Karpas-422 (cell line): ENCODE measurements at regions not wholly inside any gene's neighbourhood (a gene's known extent, or its start where the extent isn't known, plus 50 kb on each side); places are given as distances from the start of the nearest gene placed in this dataset.
"Not testable (repeated sequence)": the region's sequence is repeated elsewhere in the genome, so short reads cannot be mapped to it uniquely, and the experiment has no call there.

ENCODE experiments used
- DNase-seq: peaks from one replicate; pipeline ENCODE4 v3.0.0-alpha.2; 2015
- H2AFZ ChIP-seq: fragments of 200-600 bp; sonication (generic); 2 replicates; pipeline ENCODE4 v1.6.1; 2014; ENCODE audit warnings: antibody characterized with exemption, low read length, mixed read lengths
- H3K27ac ChIP-seq: fragments of 200-600 bp; sonication (generic); 2 replicates; pipeline ENCODE4 v1.5.1; 2014; ENCODE audit warnings: mild to moderate bottlenecking, low read length, moderate library complexity
- H3K27me3 ChIP-seq: fragments of 200-600 bp; sonication (generic); 2 replicates; pipeline ENCODE4 v1.6.1; 2014; ENCODE audit warnings: low read length, mixed read lengths
- H3K36me3 ChIP-seq: fragments of 200-600 bp; sonication (generic); 2 replicates; pipeline ENCODE4 v1.6.1; 2014; ENCODE audit warnings: low read length, mixed read lengths; ENCODE audit not compliant: insufficient read depth
- H3K4me1 ChIP-seq: fragments of 200-600 bp; sonication (generic); 2 replicates; pipeline ENCODE4 v1.6.1; 2014; ENCODE audit warnings: mild to moderate bottlenecking, low read length, mixed read lengths
- H3K4me2 ChIP-seq: fragments of 200-600 bp; sonication (generic); 2 replicates; pipeline ENCODE4 v1.6.1; 2014; ENCODE audit warnings: low read length, low read depth, mild to moderate bottlenecking; ENCODE audit not compliant: poor library complexity, severe bottlenecking
- H3K4me3 ChIP-seq: fragments of 200-600 bp; sonication (generic); 2 replicates; pipeline ENCODE4 v1.5.1; 2014; ENCODE audit warnings: mild to moderate bottlenecking, antibody characterized with exemption, low read length, mixed read lengths
- H3K79me2 ChIP-seq: fragments of 200-600 bp; sonication (generic); 2 replicates; pipeline ENCODE4 v1.6.1; 2014; ENCODE audit warnings: mild to moderate bottlenecking, low read length, mixed read lengths
- H3K9ac ChIP-seq: fragments of 200-600 bp; sonication (generic); 2 replicates; pipeline ENCODE4 v1.6.0; 2014; ENCODE audit warnings: low read length
- H3K9me2 ChIP-seq: fragments of 200-600 bp; sonication (generic), shearing (Covaris generic); replicated peaks from 2 replicates; pipeline ENCODE4 v1.6.0; 2014; ENCODE audit warnings: mild to moderate bottlenecking, low read length, moderate library complexity; ENCODE audit not compliant: insufficient read depth
- H3K9me3 ChIP-seq: fragments of 300-700, 200-600 bp; sonication (generic); 2 replicates; pipeline ENCODE4 v1.6.1; 2014; ENCODE audit warnings: low read length, mixed read lengths
- H4K20me1 ChIP-seq: fragments of 200-600 bp; sonication (generic); 2 replicates; pipeline ENCODE4 v1.6.1; 2014; ENCODE audit warnings: mild to moderate bottlenecking, antibody characterized with exemption, low read length, low read depth; ENCODE audit not compliant: insufficient read depth

DNA sequence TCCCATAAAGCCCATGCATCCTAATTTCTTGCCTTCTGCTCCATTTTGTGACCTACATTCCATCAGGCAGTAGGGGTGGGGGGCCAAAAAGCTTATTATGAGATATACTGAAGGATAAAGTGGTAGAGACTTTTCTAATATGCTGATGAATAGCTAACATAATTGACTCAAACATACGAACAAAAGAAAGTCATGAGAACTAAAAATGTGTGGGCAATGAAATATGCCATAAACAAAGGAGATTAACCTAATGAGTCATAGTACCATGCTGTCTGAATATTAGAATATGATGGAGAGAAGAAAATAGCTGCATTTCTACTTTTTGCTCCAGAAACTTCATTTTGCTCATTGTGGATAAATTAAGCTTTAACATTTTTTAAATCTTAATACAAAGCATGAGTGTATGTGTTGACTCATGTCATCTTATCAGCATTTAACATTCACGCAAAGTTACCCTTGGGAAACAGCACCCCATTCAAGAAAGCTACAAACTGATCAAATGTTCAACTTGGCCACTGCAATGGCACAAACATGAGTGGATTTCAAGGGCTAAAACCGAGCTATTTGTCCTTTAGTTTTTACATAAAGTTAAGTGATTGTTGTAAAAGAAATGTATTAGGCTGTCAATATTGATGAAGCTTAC lies 64.0 kb upstream of the DIO2 start:
- H3K79me2 ChIP-seq = no peaks in the 10 kb centered on the region

GRCh38 chr14:80274310-80274709 lies 63.0 kb upstream of the DIO2 start:
- H3K9ac ChIP-seq = not testable (repeated sequence)

More for the DNA sequence above, 64.0 kb upstream of the DIO2 start:
- H4K20me1 ChIP-seq = no peaks in the 10 kb centered on the region
- no peak for DNase-seq
- no peaks in the 10 kb centered on the region for H3K36me3 ChIP-seq
- no peaks in the 10 kb centered on the region for H3K4me1 ChIP-seq
- no peak overlapping the region for H3K9ac ChIP-seq
- no peak overlapping the region for H3K27ac ChIP-seq
- H3K27me3 ChIP-seq = 0 out of 2 replicates have a peak, but pooled peaks cover 3% of the 10 kb centered on the region
- no peak overlapping the region for H3K4me2 ChIP-seq
- H3K9me2 ChIP-seq = peaks cover 10% of the 10 kb centered on the region; the same call in 1 of the 2 replicates
- no peaks in the 10 kb centered on the region for H3K9me3 ChIP-seq
- no peak overlapping the region for H2AFZ ChIP-seq
- no peak overlapping the region for H3K4me3 ChIP-seq

DNA sequence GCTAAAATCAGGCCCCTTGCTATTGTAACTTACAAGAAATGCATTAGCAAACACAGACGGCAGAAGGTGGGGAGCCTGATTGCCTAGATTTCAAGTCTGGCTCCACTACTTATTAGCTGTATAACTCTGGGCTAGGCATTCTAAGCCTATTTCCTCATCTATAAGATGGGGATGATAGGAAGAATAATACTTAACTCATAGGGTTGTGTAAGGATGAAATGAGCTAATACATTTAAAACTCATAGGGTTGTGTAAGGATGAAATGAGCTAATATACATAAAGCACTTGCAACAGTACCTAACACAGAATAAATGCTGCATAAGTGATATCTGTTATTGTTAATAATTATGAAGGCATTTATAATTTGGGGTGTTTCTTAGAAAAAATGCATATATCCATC lies 60.1 kb upstream of the DIO2 start:
- Histone ChIP-seq H3K36me3 (no peaks in the 10 kb centered on the region), H3K79me2 (no peaks in the 10 kb centered on the region), H3K9me2 (0 out of 2 replicates have a peak, but pooled peaks cover 3% of the 10 kb centered on the region), H3K27ac (no peak overlapping the region), H3K4me3 (no peak overlapping the region), H4K20me1 (no peaks in the 10 kb centered on the region), H3K4me1 (no peaks in the 10 kb centered on the region), H3K9me3 (no peaks in the 10 kb centered on the region), H3K27me3 (0 out of 2 replicates have a peak, but pooled peaks cover 5% of the 10 kb centered on the region), H3K4me2 (no peak overlapping the region), H3K9ac (no peak overlapping the region), H2AFZ (no peak overlapping the region)
- no peak for DNase-seq

More at GRCh38 chr14:80274310-80274709, 63.0 kb upstream of the DIO2 start:
- not testable (repeated sequence) for H3K9me2 ChIP-seq, H3K4me2 ChIP-seq, DNase-seq, H4K20me1 ChIP-seq, H3K4me1 ChIP-seq, H3K4me3 ChIP-seq, H3K9me3 ChIP-seq, H3K79me2 ChIP-seq, H3K27ac ChIP-seq, H2AFZ ChIP-seq, H3K27me3 ChIP-seq, H3K36me3 ChIP-seq

DNA sequence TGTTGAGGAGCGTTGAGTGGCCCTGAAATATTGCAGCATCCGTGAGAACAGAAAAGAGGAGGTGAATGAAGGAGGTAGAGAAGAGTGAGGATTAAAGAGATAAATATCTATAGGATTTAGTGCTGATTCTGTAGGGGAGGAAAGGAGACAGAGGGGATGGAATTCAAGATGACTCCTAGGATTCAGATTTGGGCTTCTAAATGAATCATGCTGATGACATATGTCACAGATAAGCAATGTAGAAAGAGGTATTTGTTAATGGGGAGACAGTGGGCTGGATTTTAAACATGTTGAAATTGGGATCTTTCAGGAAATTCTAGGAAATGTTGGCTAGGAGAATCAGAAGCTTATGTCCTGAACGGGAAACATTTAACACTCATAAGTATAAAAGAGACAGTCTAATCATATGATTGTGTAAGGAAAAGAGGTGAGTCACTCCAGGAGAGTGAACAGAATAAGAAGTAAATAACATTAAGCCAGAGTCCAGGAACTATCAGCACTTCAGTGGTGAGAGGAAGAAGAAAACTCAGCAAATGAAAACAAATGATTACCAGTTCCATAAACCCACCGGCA lies 58.1 kb upstream of the DIO2 start:
- H2AFZ ChIP-seq = no peak overlapping the region

DNA sequence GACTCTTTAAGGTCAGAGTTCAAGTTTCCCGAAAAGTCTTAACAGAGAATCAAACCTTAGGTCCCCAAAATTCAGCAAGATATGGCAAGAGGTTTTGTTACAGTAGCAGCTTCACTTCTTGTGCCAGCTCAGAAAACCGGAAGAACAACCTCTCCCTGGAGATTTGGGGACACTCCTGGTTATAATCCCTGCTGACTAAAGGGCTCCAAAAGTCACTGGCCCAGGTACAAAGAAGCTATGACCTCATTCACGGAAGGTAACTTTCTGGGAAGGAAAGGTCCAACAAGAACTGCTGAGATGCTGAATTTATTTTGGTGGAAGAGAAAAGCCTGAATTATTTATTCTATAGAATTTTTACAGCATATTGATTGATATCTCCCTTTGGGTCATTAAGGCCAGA lies 55.6 kb upstream of the DIO2 start:
- Histone ChIP-seq H3K9me2 (no peaks in the 10 kb centered on the region), H3K9ac (no peak overlapping the region), H2AFZ (no peak overlapping the region), H3K4me2 (no peak overlapping the region), H3K36me3 (no peaks in the 10 kb centered on the region), H3K9me3 (no peaks in the 10 kb centered on the region), H3K79me2 (no peaks in the 10 kb centered on the region), H3K27ac (no peak overlapping the region), H3K27me3 (0 out of 2 replicates have a peak, but pooled peaks cover 2% of the 10 kb centered on the region), H3K4me1 (no peaks in the 10 kb centered on the region), H4K20me1 (no peaks in the 10 kb centered on the region), H3K4me3 (no peak overlapping the region)
- DNase-seq = no peak

More for the DNA sequence above, 58.1 kb upstream of the DIO2 start:
- H3K4me1 ChIP-seq = no peaks in the 10 kb centered on the region
- H3K27me3 ChIP-seq = 0 out of 2 replicates have a peak, but pooled peaks cover 2% of the 10 kb centered on the region
- no peak overlapping the region for H3K4me2 ChIP-seq
- no peaks in the 10 kb centered on the region for H3K79me2 ChIP-seq
- H3K27ac ChIP-seq = no peak overlapping the region
- no peak for DNase-seq
- no peaks in the 10 kb centered on the region for H3K9me2 ChIP-seq
- H3K36me3 ChIP-seq = no peaks in the 10 kb centered on the region
- no peak overlapping the region for H3K9ac ChIP-seq
- H3K9me3 ChIP-seq = no peaks in the 10 kb centered on the region
- H4K20me1 ChIP-seq = no peaks in the 10 kb centered on the region
- no peak overlapping the region for H3K4me3 ChIP-seq

- Histone ChIP-seq H3K9ac (no peak overlapping the region), H3K9me3 (no peaks in the 10 kb centered on the region), H3K4me3 (no peak overlapping the region), H3K36me3 (no peaks in the 10 kb centered on the region), H3K9me2 (no peaks in the 10 kb centered on the region), H3K79me2 (no peaks in the 10 kb centered on the region), H3K27ac (no peak overlapping the region), H2AFZ (no peak overlapping the region), H3K27me3 (no peaks in the 10 kb centered on the region), H3K4me2 (no peak overlapping the region), H4K20me1 (no peaks in the 10 kb centered on the region), H3K4me1 (no peaks in the 10 kb centered on the region)
- DNase-seq = no peak
These were observed 53.4 kb upstream of the DIO2 start for GRCh38 chr14:80264702-80265101.
